A673 (cell line): ENCODE measurements at regions not wholly inside any gene's neighbourhood (a gene's known extent, or its start where the extent isn't known, plus 50 kb on each side); places are given as distances from the start of the nearest gene placed in this dataset.

Experiments
- BruUV-seq: library from RNA; stranded (reverse); fragments of 400-500 nt; replicated peaks from 2 replicates; lab custom pipeline; 2021; lab: Mats Ljungman, UMichigan
- CTCF ChIA-PET: fragments of 300-600 bp; sonication (Branson Sonifier 250); formaldehyde crosslinking; loops from one replicate; lab custom pipeline; 2022; ENCODE audit warnings: antibody characterized with exemption; lab: Charles Lee
- POLR2A ChIA-PET: fragments of 300-600 bp; sonication (Branson Sonifier 250); formaldehyde crosslinking; loops from one replicate; lab custom pipeline; 2022; ENCODE audit warnings: antibody characterized with exemption; ENCODE audit not compliant: low non-redundant PET; lab: Charles Lee
- DNase-seq: peaks from one replicate; pipeline ENCODE4 v3.0.0-alpha.2; 2015; ENCODE audit warnings: low spot score
- H3K27ac ChIP-seq: fragments of 200-600 bp; sonication (generic); 2 replicates; pipeline ENCODE4 v1.5.1; 2016; ENCODE audit warnings: mixed run types, low read depth, mild to moderate bottlenecking, mixed read lengths, antibody characterized with exemption, low read length; ENCODE audit not compliant: poor library complexity, severe bottlenecking
- H3K27me3 ChIP-seq: fragments of 200-600 bp; sonication (generic); replicated peaks from 2 replicates; pipeline ENCODE4 v1.6.1; 2017; ENCODE audit warnings: mixed run types, low read depth, mild to moderate bottlenecking, mixed read lengths, antibody characterized with exemption, low read length; ENCODE audit not compliant: insufficient read depth, poor library complexity
- H3K36me3 ChIP-seq: fragments of 200-600 bp; sonication (generic); 2 replicates; pipeline ENCODE4 v1.6.1; 2016; ENCODE audit warnings: mixed run types, mild to moderate bottlenecking, mixed read lengths, antibody characterized with exemption, low read length; ENCODE audit not compliant: insufficient read depth, poor library complexity, severe bottlenecking
- H3K4me1 ChIP-seq: fragments of 200-600 bp; sonication (generic); 2 replicates; pipeline ENCODE4 v1.6.1; 2017; ENCODE audit warnings: mixed run types, mild to moderate bottlenecking, mixed read lengths, antibody characterized with exemption, low read length; ENCODE audit not compliant: insufficient read depth, poor library complexity, severe bottlenecking
- H3K4me3 ChIP-seq: fragments of 200-600 bp; sonication (generic); 2 replicates; pipeline ENCODE4 v1.5.1; 2016; ENCODE audit warnings: low read depth, mixed run types, mild to moderate bottlenecking, mixed read lengths, low read length; ENCODE audit not compliant: poor library complexity, severe bottlenecking
- H3K9me3 ChIP-seq: fragments of 200-600 bp; sonication (generic); 2 replicates; pipeline ENCODE4 v1.6.1; 2016; ENCODE audit warnings: mixed run types, low read depth, mild to moderate bottlenecking, mixed read lengths, antibody characterized with exemption, low read length; ENCODE audit not compliant: poor library complexity, severe bottlenecking
- EZH2 ChIP-seq: fragments of 200-600 bp; sonication (generic); IDR thresholded peaks from 2 replicates; pipeline ENCODE4 v1.6.1; 2017; ENCODE audit warnings: borderline replicate concordance, low read depth, mild to moderate bottlenecking, mixed read lengths, antibody characterized with exemption, low read length; ENCODE audit not compliant: poor library complexity, severe bottlenecking
- intact Hi-C: fragments of 100-400 bp; cut with micrococcal nuclease; formaldehyde crosslinking; loops from one replicate; pipeline ENCODE4 v1.10.0; 2022; ENCODE audit not compliant: unreplicated experiment
- TF ChIP-seq, protein P1 (sequence below): fragments of 300-800, 200-600 bp; sonication (generic); conservative IDR thresholded peaks from 2 replicates; pipeline ENCODE4 v1.5.1; 2017; ENCODE audit warnings: low read depth, mild to moderate bottlenecking, antibody characterized with exemption, low read length, moderate library complexity, mixed read lengths

- ChIA-PET POLR2A (no interaction called here), CTCF (no interaction called here)
- intact Hi-C loops, result no loop called here
- no peak overlapping the region for H3K27ac ChIP-seq
- no peak for TF ChIP-seq EZH2
- TF ChIP-seq, protein P1, sequence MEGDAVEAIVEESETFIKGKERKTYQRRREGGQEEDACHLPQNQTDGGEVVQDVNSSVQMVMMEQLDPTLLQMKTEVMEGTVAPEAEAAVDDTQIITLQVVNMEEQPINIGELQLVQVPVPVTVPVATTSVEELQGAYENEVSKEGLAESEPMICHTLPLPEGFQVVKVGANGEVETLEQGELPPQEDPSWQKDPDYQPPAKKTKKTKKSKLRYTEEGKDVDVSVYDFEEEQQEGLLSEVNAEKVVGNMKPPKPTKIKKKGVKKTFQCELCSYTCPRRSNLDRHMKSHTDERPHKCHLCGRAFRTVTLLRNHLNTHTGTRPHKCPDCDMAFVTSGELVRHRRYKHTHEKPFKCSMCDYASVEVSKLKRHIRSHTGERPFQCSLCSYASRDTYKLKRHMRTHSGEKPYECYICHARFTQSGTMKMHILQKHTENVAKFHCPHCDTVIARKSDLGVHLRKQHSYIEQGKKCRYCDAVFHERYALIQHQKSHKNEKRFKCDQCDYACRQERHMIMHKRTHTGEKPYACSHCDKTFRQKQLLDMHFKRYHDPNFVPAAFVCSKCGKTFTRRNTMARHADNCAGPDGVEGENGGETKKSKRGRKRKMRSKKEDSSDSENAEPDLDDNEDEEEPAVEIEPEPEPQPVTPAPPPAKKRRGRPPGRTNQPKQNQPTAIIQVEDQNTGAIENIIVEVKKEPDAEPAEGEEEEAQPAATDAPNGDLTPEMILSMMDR, result no peak
- H3K4me1 ChIP-seq, result peaks cover 3% of the 10 kb centered on the region
- no peak for DNase-seq
- H3K36me3 ChIP-seq, result no peaks in the 10 kb centered on the region
- H3K9me3 ChIP-seq, result no peaks in the 10 kb centered on the region
- no peaks in the 10 kb centered on the region for H3K27me3 ChIP-seq
- BruUV-seq, result no TSS peak
- H3K4me3 ChIP-seq, result no peak overlapping the region
These were observed 213.5 kb upstream of the ZNF32 start for GRCh38 chr10:43861966-43862751.

GRCh38 chr10:43859016-43859525 lies 210.4 kb upstream of the ZNF32 start:
- BruUV-seq, result no TSS peak
- Histone ChIP-seq H3K27ac (no peak overlapping the region), H3K4me3 (no peak overlapping the region), H3K4me1 (peaks cover 9% of the 10 kb centered on the region), H3K27me3 (no peaks in the 10 kb centered on the region), H3K9me3 (no peaks in the 10 kb centered on the region), H3K36me3 (no peaks in the 10 kb centered on the region)
- intact Hi-C loops, result no loop called here
- CTCF ChIA-PET, result no interaction called here
- POLR2A ChIA-PET, result no interaction called here
- DNase-seq, result no peak
- TF ChIP-seq, protein P1, result no peak
- TF ChIP-seq EZH2, result no peak

GRCh38 chr10:43857931-43858315 lies 209.2 kb upstream of the ZNF32 start:
- TF ChIP-seq EZH2, result no peak
- TF ChIP-seq, protein P1, result no peak
- peaks cover 19% of the 10 kb centered on the region for H3K4me1 ChIP-seq
- H3K4me3 ChIP-seq, result no peak overlapping the region
- POLR2A ChIA-PET, result no interaction called here
- no peak for DNase-seq
- H3K27ac ChIP-seq, result no peak overlapping the region
- no TSS peak for BruUV-seq
- no peaks in the 10 kb centered on the region for H3K27me3 ChIP-seq
- intact Hi-C loops, result no loop called here
- no peaks in the 10 kb centered on the region for H3K9me3 ChIP-seq
- no peaks in the 10 kb centered on the region for H3K36me3 ChIP-seq
- CTCF ChIA-PET, result no interaction called here
